ENCODE measurements at regions not wholly inside any gene's neighbourhood (a gene's known extent, or its start where the extent isn't known, plus 50 kb on each side); places are given as distances from the start of the nearest gene placed in this dataset.

GRCh38 chr5:158326256-158326655 is 467.3 kb upstream of the CLINT1 start:
- Histone ChIP-seq H3K4me3 (no peak overlapping the region), H3K27ac (no peak overlapping the region), H3K36me3 (no peaks in the 10 kb centered on the region), H3K9me3 (peaks cover 0 to 7% (median 5%) of the 10 kb centered on the region in 4 donors), H3K27me3 (no peaks in the 10 kb centered on the region), H3K4me1 (no peaks in the 10 kb centered on the region)
- no peak for ATAC-seq (ENCODE audit: low FRiP score in 2 of 2)
- TF ChIP-seq POLR2AphosphoS5 (IDR thresholded peaks at IDR 0.05) (no peak), POLR2A (IDR thresholded peaks at IDR 0.05) (no peak), CTCF (IDR thresholded peaks at IDR 0.05) (no peak), EP300 (IDR thresholded peaks at IDR 0.05) (no peak)
- 93 to 95% methylated on average over 1 of the region's 1 CpG for WGBS, 2 donors
- DNase-seq, result no peak

DNA sequence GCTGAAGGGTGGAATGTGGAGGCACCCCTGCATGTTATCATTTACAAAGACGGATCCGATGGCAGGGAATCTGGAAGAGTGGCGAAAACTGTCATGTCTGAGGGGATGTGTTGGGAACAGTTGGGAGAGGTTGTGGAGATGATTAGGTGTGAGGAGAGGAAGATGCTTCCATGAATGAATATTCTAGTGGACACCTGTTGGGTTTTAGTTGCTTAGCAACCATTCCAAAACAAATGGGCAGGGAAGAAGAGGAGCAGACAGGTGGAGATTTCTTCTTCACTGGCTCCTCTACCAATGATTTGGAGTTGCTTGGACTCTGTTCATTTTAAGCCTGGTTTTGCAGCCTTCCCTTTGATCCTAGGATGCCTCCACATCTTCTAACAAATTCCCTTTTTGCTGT is 465.3 kb upstream of the CLINT1 start:
- no peaks in the 10 kb centered on the region for H3K4me1 ChIP-seq
- ATAC-seq (ENCODE audit: low FRiP score in 2 of 2) (no peak), DNase-seq (no peak)
- TF ChIP-seq POLR2AphosphoS5 (IDR thresholded peaks at IDR 0.05) (no peak), CTCF (IDR thresholded peaks at IDR 0.05) (no peak), POLR2A (IDR thresholded peaks at IDR 0.05) (no peak), EP300 (IDR thresholded peaks at IDR 0.05) (no peak)
- WGBS, 2 donors, result 87 to 91% methylated on average over 3 of the region's 3 CpGs
- H3K27me3 ChIP-seq, result no peaks in the 10 kb centered on the region
- no peak overlapping the region for H3K27ac ChIP-seq
- no peaks in the 10 kb centered on the region for H3K9me3 ChIP-seq
- no peak overlapping the region for H3K4me3 ChIP-seq
- H3K36me3 ChIP-seq, result no peaks in the 10 kb centered on the region

GRCh38 chr5:158322620-158323019 is 463.7 kb upstream of the CLINT1 start:
- ATAC-seq (ENCODE audit: low FRiP score in 2 of 2), result no peak

DNA sequence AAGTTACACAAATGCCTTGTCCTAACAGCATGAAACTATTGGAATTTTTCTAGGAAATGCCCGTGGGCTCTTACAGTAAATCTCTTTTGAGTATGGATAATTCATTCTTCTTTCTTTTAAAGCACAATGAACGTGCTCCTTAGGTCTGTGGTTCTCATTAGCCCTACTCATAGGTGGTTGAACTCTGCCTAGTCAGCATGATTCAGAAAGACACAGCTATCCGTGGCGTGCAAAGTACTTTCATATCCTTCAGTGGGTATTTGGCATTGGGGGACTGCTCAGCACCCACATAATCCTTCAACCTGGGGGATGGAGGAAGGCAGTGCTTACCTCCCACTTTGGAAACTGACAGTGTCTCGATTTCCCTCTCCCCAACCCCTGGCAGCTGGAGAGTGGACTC is 462.0 kb upstream of the CLINT1 start:
- Histone ChIP-seq H3K27ac (no peak overlapping the region), H3K27me3 (no peaks in the 10 kb centered on the region), H3K9me3 (no peaks in the 10 kb centered on the region), H3K4me3 (no peak overlapping the region), H3K36me3 (no peaks in the 10 kb centered on the region), H3K4me1 (no peaks in the 10 kb centered on the region)
- 82 to 83% methylated on average over 4 to 5 of the region's 5 CpGs for WGBS, 2 donors
- TF ChIP-seq POLR2AphosphoS5 (IDR thresholded peaks at IDR 0.05), result no peak
- TF ChIP-seq CTCF (IDR thresholded peaks at IDR 0.05), result no peak
- TF ChIP-seq EP300 (IDR thresholded peaks at IDR 0.05), result no peak
- no peak for TF ChIP-seq POLR2A (IDR thresholded peaks at IDR 0.05)
- DNase-seq (no peak), ATAC-seq (ENCODE audit: low FRiP score in 2 of 2) (no peak)

More at GRCh38 chr5:158322620-158323019, 463.7 kb upstream of the CLINT1 start:
- TF ChIP-seq CTCF (IDR thresholded peaks at IDR 0.05) (no peak), POLR2AphosphoS5 (IDR thresholded peaks at IDR 0.05) (no peak), EP300 (IDR thresholded peaks at IDR 0.05) (no peak), POLR2A (IDR thresholded peaks at IDR 0.05) (no peak)
- Histone ChIP-seq H3K9me3 (no peaks in the 10 kb centered on the region), H3K4me3 (no peak overlapping the region), H3K27me3 (no peaks in the 10 kb centered on the region), H3K4me1 (no peaks in the 10 kb centered on the region), H3K27ac (no peak overlapping the region), H3K36me3 (no peaks in the 10 kb centered on the region)
- DNase-seq, result no peak
- 96 to 100% methylated on average over 1 of the region's 1 CpG for WGBS, 2 donors

DNA sequence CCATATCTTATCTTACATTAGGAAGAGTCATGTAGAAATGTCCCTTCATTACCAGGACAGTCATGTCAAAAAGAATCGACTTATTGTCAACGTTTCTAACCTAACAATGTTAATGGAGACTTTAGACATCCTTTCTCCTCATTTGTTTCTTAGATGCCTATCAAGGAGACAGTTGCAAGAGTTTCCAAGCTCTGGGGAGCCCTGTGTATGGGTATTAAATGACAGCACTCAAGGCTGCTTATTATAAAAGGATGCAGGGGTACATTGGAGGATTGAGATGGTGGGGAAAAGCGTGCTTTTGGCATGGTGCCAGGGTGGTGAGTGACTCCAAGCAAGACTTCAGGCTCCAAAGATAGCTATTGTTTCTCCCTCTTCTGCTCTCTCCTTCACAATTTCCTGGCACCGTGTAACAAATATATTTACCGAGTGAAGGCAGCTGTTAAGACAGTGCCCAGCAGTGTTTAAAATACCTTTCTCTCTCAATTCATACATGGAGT is 461.3 kb upstream of the CLINT1 start:
- Histone ChIP-seq H3K9me3 (no peaks in the 10 kb centered on the region), H3K36me3 (no peaks in the 10 kb centered on the region), H3K27me3 (no peaks in the 10 kb centered on the region), H3K27ac (no peak overlapping the region), H3K4me3 (no peak overlapping the region), H3K4me1 (no peaks in the 10 kb centered on the region)
- TF ChIP-seq EP300 (IDR thresholded peaks at IDR 0.05) (no peak), CTCF (IDR thresholded peaks at IDR 0.05) (no peak), POLR2A (IDR thresholded peaks at IDR 0.05) (no peak), POLR2AphosphoS5 (IDR thresholded peaks at IDR 0.05) (no peak)
- ATAC-seq (ENCODE audit: low FRiP score in 2 of 2) (no peak), DNase-seq (no peak)
- 39 to 64% methylated on average over 5 of the region's 5 CpGs for WGBS, 2 donors
